AG10803 (cell line): ENCODE measurements at regions not wholly inside any gene's neighbourhood (a gene's known extent, or its start where the extent isn't known, plus 50 kb on each side); places are given as distances from the start of the nearest gene placed in this dataset.

ENCODE experiments used
- DNase-seq: peaks from one replicate; pipeline ENCODE4 v3.0.0; 2010; ENCODE audit warnings: low read depth
- H3K4me3 ChIP-seq: 2 replicates; pipeline ENCODE4 v1.5.1; 2011; ENCODE audit warnings: mild to moderate bottlenecking, low read length, control low read depth
- CTCF ChIP-seq: conservative IDR thresholded peaks from 2 replicates; pipeline ENCODE4 v1.5.1; 2011; ENCODE audit warnings: mild to moderate bottlenecking, low read length, control low read depth, inconsistent platforms

- no peak for TF ChIP-seq CTCF
- H3K4me3 ChIP-seq, result no peak overlapping the region
- no peak for DNase-seq
These were observed 247.2 kb downstream of the SHQ1 start for GRCh38 chr3:72601060-72601459.

DNA sequence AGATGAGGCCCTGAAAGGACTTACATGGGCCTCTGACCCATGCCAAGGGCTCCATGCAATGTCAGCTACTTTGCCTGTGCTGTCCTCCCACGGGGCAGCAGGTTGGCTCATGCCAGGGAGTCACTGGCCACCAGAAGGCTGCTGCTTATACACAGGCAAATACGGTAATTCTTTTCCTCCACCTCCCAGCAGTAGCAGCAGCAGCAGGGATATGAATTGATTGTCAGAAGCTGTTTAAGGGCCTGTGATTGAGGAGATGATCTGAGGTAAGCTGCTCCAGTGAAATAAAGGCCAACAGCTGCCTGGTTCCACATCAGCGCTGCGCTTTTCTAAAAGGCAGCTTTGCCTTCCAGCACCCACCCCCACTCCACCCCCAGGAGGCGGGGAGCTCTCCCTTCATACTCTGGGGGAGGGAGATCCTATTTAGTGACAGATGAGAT, 250.5 kb downstream of the SHQ1 start:
- no peak overlapping the region for H3K4me3 ChIP-seq
- DNase-seq, result peak; percentile 21
- TF ChIP-seq CTCF, result no peak

- no peak for DNase-seq
- no peak for TF ChIP-seq CTCF
These were observed 251.2 kb downstream of the SHQ1 start for GRCh38 chr3:72597043-72597442.

GRCh38 chr3:72595927-72596610, 252.2 kb downstream of the SHQ1 start:
- no peak overlapping the region for H3K4me3 ChIP-seq
- DNase-seq, result peak; percentile 16
- TF ChIP-seq CTCF, result no peak

More at GRCh38 chr3:72597043-72597442, 251.2 kb downstream of the SHQ1 start:
- H3K4me3 ChIP-seq, result no peak overlapping the region

GRCh38 chr3:72595376-72595775, 252.9 kb downstream of the SHQ1 start:
- TF ChIP-seq CTCF, result no peak
- no peak for DNase-seq
- H3K4me3 ChIP-seq, result no peak overlapping the region

DNA sequence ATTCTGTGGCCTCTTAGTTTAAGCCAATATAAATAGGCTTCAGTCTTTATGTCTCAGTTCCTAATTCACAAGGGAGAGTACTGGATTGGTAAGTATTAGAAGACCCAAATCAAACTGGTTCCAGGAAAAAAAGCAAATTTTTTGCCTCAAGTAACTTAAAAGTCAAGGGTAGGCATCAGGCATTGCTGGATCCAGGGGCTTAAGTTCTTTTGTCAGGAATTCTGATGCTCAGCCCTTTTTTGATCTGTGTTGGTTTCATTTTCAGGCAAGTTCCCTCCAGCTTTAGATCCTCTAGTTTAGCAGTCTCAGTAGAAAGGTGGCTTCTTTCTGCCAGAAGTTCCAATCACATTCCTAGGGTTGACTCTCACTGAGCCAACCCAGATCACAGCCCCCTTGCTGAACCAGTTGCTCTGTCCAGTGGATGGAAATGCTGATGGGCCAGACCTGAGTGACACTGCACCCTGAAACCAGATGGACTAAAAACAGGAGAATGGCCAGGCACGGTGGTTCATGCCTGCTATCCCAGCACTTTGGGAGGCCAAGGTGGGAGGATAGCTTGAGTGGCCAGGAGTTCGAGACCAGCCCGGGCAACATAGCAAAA, 253.5 kb downstream of the SHQ1 start:
- DNase-seq, result no peak
- no peak for TF ChIP-seq CTCF

DNA sequence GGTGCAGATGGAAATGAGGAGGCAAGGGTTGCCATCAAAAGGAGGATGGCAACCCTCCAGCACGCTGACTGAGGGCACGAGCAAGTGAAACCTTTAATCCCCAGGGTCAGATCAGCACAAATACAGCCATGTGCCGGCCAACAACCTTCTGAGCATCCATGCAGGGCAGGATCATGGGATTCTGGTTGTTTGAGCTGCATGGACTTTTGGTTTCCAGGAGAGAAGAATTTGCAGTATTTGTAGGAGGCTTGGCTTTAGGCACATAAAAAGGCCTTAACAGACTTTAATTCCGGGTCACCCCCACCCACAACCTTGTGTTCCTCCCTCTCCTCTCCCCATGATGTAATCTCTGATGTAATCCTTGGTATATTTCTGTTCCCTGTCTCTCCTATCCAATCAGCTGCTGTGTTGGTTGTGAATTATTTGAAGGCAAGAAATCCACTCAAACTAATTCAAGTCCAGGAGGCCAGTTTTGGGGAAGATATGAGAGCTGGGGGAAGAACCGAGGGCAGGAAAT, 254.3 kb downstream of the SHQ1 start:
- no peak overlapping the region for H3K4me3 ChIP-seq
- TF ChIP-seq CTCF, result no peak
- peak; percentile 34 for DNase-seq

More for the DNA sequence above, 253.5 kb downstream of the SHQ1 start:
- H3K4me3 ChIP-seq, result no peak overlapping the region
